GM19463 (cell line): ENCODE measurements at regions not wholly inside any gene's neighbourhood (a gene's known extent, or its start where the extent isn't known, plus 50 kb on each side); places are given as distances from the start of the nearest gene placed in this dataset.

ENCODE experiments used
- ATAC-seq: cut with Tn5 transposase; IDR thresholded peaks from one replicate; pipeline ENCODE4 v1.9.1; 2021; ENCODE audit warnings: mild to moderate bottlenecking, moderate library complexity; ENCODE audit not compliant: unreplicated experiment

- no peak for ATAC-seq
These were observed 181.7 kb upstream of the IGFBP7 start for GRCh38 chr4:57291911-57292310.

DNA sequence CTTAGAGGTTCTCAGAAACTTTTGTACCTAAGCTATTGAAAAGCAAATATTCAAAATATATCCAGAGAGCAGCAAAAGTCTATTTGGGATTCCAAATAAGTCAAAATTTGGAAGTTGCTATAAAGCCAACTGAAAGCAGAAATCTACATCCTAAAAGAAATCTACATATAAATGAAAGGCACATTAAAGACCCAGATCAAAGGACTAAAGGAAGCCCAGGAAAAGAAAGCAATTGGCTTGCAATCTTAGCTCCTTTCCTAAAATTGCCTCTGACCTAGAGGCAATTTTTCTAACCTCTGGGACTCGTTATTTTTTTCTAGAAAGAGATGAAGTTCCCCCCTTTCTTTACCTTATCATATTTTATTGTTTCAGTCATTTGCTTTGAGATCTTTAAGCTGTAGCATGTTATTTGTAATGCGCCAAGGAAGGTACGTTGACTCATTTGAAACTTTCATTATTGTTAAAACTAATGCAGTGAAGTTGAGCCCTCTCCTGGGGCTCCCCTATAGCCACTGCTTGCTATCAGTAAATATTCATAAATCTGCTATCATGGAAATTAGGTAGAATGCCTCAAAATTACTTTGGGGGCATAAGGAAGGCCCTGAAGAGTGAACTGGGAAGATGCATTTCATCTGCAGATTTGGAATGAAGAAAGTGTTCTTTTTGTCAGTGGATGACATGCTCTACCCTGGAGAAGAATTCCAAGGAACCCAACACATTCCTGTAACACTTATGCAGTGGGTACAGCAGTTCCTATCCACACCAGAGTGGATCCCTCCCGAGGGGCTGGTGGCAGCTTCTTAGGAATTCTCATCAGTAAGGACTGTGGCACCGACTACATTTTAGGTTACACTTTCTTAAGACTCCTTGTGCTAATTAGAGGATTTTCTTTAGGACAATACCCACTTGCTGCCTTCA, 177.8 kb upstream of the IGFBP7 start:
- ATAC-seq: no peak

- ATAC-seq: no peak
These were observed 172.7 kb upstream of the IGFBP7 start for GRCh38 chr4:57282933-57283310.

- ATAC-seq: no peak
These were observed 170.3 kb upstream of the IGFBP7 start for GRCh38 chr4:57280481-57280880.

- no peak for ATAC-seq
These were observed 168.6 kb upstream of the IGFBP7 start for GRCh38 chr4:57278780-57279179.

GRCh38 chr4:57274082-57274481, 163.9 kb upstream of the IGFBP7 start:
- no peak for ATAC-seq

GRCh38 chr4:57270346-57270745, 160.2 kb upstream of the IGFBP7 start:
- ATAC-seq: no peak

DNA sequence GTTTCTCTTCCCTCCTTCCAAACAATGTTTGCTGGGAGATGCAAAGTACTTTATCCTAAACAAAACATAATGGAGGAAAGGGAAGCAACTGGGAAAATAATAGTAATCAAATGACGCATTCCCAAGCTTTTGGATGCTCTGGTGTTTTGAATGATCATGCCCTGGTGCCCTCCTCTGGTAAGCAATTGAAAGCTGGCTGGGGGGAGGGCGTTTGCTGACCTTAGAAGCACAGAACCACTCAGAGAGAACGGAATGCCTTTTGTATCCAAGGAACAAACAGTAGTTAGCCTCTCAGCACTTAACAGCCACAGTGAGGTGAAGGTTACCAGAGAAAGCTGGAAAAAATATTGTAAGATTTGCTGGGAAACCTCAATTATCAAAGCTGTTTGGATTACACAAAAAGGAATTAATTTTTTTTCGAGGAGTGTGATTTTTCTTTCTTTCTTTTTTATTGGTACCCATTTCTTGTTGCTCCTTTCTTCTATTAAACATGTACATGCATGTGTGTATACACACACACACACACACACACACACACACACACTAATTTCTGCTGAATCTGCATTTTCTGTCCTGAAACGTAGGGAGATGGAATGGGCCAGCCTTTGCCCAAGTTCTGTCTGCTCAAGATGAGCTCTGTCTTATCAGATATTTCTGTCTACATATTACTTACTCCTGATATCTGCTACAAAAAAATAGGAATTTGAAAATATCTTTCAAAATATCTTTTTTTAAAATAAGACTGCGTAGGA, 155.8 kb upstream of the IGFBP7 start:
- no peak for ATAC-seq

- no peak for ATAC-seq
These were observed 144.6 kb upstream of the IGFBP7 start for GRCh38 chr4:57254754-57255153.

- no peak for ATAC-seq
These were observed 138.9 kb upstream of the IGFBP7 start for GRCh38 chr4:57249083-57249482.

DNA sequence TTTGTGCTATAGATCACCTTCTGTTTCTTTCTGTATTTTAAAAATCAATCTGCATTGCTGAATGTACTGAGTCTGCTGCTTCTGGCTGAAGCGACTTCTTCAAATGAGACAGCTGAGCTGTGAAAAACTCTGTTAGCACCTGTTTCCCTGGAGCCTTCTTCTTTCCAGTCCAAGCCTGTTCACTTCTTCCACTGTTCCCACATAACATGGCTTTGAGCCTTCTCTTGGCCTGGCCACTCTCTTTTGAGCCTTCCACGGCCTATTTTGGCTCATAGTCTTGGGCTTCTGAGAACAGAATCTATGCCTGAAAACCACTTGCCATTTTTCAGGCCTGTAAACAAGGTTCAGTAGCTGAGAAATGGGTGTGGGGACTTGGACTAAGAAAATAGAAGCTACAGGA, 132.9 kb upstream of the IGFBP7 start:
- ATAC-seq: no peak

DNA sequence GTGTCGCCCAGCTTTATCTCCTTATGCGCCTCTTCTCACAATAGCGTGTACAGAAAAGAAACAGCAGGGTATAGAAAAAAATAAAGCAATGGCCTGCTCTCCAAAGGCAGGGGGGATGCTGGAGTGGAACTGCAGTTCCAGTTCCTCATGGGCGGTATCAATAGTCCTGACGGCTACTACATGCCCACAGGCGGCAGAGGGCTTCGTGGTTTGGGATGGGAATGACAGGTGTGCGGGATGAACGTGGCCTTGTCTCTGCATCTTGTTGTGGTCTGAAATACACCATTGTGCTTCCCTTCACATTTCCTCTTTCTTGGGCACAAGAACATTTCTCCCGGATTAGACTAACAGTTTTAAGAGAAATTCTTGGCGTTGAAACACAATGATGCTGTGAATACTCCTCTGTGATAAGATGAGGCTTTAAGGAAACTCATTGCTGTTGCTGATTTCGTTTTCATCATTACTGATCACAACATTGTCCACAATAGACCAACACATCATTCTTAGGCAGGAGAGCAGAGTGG, 124.1 kb upstream of the IGFBP7 start:
- no peak for ATAC-seq

- no peak for ATAC-seq
These were observed 123.2 kb upstream of the IGFBP7 start for GRCh38 chr4:57233386-57233785.

DNA sequence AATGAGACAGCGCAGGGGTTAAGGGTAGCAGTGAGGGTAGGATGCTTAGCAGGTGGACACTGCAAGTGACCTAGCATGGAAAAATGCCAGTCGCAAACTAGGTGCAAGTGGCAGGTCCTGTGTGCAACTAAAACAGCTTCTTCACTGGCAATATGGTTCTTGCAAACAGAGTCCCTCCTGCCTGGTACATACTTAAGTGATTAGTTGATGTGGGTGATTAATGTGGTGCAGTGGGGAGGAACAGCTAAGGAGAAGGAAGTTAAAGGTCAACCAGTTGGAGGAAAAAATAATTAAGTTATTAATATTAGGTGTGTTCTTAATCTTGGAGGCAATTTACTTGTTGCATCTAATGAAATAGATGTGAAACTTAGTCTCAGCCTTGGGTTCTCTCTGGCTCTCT, 121.6 kb upstream of the IGFBP7 start:
- no peak for ATAC-seq

- no peak for ATAC-seq
These were observed 110.5 kb upstream of the IGFBP7 start for GRCh38 chr4:57220734-57221133.

DNA sequence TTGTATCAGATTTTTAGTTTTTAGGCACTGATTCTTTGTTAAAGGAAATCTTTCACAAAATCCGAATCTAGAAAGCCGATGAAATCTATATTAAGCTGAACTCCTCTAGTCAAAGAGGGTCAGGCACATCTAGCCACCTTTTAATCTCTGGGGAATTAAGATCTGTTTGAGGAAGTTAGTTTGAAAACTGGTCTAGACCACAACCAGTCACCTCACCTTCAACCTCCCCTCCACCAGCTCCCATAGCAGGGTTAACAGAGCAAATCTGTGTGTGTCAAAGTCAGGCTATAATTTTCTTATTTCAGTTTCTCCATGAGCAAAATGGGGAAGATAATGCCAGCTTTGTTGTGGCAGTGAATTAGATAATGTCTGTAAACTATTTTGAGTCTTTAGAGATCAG, 110.0 kb upstream of the IGFBP7 start:
- ATAC-seq: no peak

GRCh38 chr4:57219431-57219830, 109.2 kb upstream of the IGFBP7 start:
- ATAC-seq: no peak

GRCh38 chr4:57214654-57215411, 104.6 kb upstream of the IGFBP7 start:
- no peak for ATAC-seq

- no peak for ATAC-seq
These were observed 100.9 kb upstream of the IGFBP7 start for GRCh38 chr4:57211131-57211530.

- ATAC-seq: no peak
These were observed 96.0 kb upstream of the IGFBP7 start for GRCh38 chr4:57206172-57206571.

DNA sequence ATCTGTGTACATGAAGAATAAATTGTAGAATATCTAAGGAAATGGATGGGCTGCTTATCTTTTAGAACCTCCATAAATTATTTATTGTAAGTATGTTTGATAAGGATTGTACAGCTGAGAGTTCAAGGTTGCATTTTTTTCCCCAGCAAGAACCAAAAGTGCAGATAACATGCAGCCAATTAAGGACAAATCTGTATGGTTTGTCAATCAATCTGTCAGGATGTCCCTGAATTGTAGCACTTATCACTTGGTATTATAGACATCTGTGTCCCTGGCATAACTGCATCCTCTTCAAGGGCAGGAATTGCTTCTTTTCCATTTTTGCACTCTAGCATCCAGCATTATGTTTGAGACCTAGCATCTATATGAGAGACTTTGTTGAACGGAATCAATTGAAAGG, 95.4 kb upstream of the IGFBP7 start:
- no peak for ATAC-seq
